NT2/D1 (cell line): ENCODE measurements at regions not wholly inside any gene's neighbourhood (a gene's known extent, or its start where the extent isn't known, plus 50 kb on each side); places are given as distances from the start of the nearest gene placed in this dataset.

Source experiments
- SUZ12 ChIP-seq: IDR thresholded peaks from 2 replicates; pipeline ENCODE4 v1.6.1; 2011; ENCODE audit not compliant: insufficient read length, insufficient read depth; ENCODE audit errors: extremely low read depth
- YY1 ChIP-seq: IDR thresholded peaks from 2 replicates; pipeline ENCODE4 v1.6.1; 2011; ENCODE audit not compliant: insufficient read length, insufficient read depth
- ZNF274 ChIP-seq: IDR thresholded peaks from 2 replicates; pipeline ENCODE4 v1.6.1; 2011; ENCODE audit warnings: mild to moderate bottlenecking, low read depth, low read length

DNA sequence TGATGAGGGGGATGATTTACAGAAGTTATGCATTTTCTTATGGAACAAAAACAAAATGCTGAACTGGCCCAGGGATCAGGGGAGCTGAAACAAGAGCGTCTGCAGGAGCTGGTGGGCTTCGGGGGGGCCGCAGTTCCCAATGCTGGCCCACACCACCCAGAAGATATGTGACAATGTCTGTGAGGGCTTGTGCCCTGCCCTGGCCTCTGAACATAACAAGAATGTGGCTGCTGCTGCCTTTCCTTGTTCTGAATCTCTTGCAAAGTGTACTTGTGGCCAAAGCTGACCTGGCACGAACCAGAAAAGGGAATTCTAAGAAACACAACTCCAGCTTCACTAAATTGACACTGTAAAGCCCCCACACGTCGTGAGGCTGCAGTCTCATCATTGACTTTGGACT is 66.7 kb downstream of the SEC61B start:
- TF ChIP-seq YY1 (no peak), ZNF274 (no peak), SUZ12 (no peak)
